ENCODE measurements at regions not wholly inside any gene's neighbourhood (a gene's known extent, or its start where the extent isn't known, plus 50 kb on each side); places are given as distances from the start of the nearest gene placed in this dataset.

GRCh38 chr17:71689782-71690181 is 431.0 kb upstream of the SOX9 start:
- DNase-seq = no peak

- no peak for DNase-seq
These were observed 420.9 kb upstream of the SOX9 start for GRCh38 chr17:71699907-71700306.

GRCh38 chr17:71703701-71704100 is 417.1 kb upstream of the SOX9 start:
- no peak for DNase-seq

GRCh38 chr17:71709271-71709890 is 411.4 kb upstream of the SOX9 start:
- no peak for DNase-seq

- no peak for DNase-seq
These were observed 410.9 kb upstream of the SOX9 start for GRCh38 chr17:71709946-71710345.

- DNase-seq = no peak
These were observed 410.0 kb upstream of the SOX9 start for GRCh38 chr17:71710816-71711215.

GRCh38 chr17:71713846-71714245 is 407.0 kb upstream of the SOX9 start:
- peak; percentile 11 for DNase-seq

GRCh38 chr17:71724339-71724738 is 396.5 kb upstream of the SOX9 start:
- DNase-seq = no peak

- DNase-seq = no peak
These were observed 395.0 kb upstream of the SOX9 start for GRCh38 chr17:71725811-71726210.

- DNase-seq = no peak
These were observed 394.5 kb upstream of the SOX9 start for GRCh38 chr17:71726341-71726740.

GRCh38 chr17:71727292-71727691 is 393.5 kb upstream of the SOX9 start:
- DNase-seq = no peak

GRCh38 chr17:71727723-71728122 is 393.1 kb upstream of the SOX9 start:
- no peak for DNase-seq

GRCh38 chr17:71730871-71731270 is 389.9 kb upstream of the SOX9 start:
- no peak for DNase-seq

GRCh38 chr17:71735893-71736292 is 384.9 kb upstream of the SOX9 start:
- DNase-seq = no peak

GRCh38 chr17:71740866-71741265 is 380.0 kb upstream of the SOX9 start:
- no peak for DNase-seq

- DNase-seq = no peak
These were observed 379.0 kb upstream of the SOX9 start for GRCh38 chr17:71741836-71742235.

GRCh38 chr17:71748872-71749271 is 371.9 kb upstream of the SOX9 start:
- DNase-seq = no peak

GRCh38 chr17:71753070-71753469 is 367.8 kb upstream of the SOX9 start:
- DNase-seq = no peak

- no peak for DNase-seq
These were observed 363.7 kb upstream of the SOX9 start for GRCh38 chr17:71757156-71757555.

- no peak for DNase-seq
These were observed 362.9 kb upstream of the SOX9 start for GRCh38 chr17:71757956-71758355.

GRCh38 chr17:71759422-71760060 is 361.3 kb upstream of the SOX9 start:
- no peak for DNase-seq

GRCh38 chr17:71760062-71760720 is 360.6 kb upstream of the SOX9 start:
- DNase-seq = no peak

GRCh38 chr17:71762526-71762925 is 358.3 kb upstream of the SOX9 start:
- no peak for DNase-seq

- peak; percentile 19 for DNase-seq
These were observed 356.3 kb upstream of the SOX9 start for GRCh38 chr17:71764505-71764904.

GRCh38 chr17:71765437-71765836 is 355.4 kb upstream of the SOX9 start:
- no peak for DNase-seq

Measured in DMS153 (cell line).